H9 (cell line): ENCODE measurements at regions not wholly inside any gene's neighbourhood (a gene's known extent, or its start where the extent isn't known, plus 50 kb on each side); places are given as distances from the start of the nearest gene placed in this dataset.

ENCODE experiments used
- DNase-seq: peaks from one replicate; pipeline ENCODE4 v3.0.0-alpha.2; 2017
- H2AFZ ChIP-seq: one replicate; pipeline ENCODE4 v1.6.1; 2013; ENCODE audit warnings: mild to moderate bottlenecking, low read length, control low read depth, moderate library complexity
- H2AK5ac ChIP-seq: 2 replicates; pipeline ENCODE4 v1.6.1; 2013; ENCODE audit warnings: low read length, control low read depth, mixed read lengths; ENCODE audit not compliant: insufficient read length
- H2BK120ac ChIP-seq: one replicate; pipeline ENCODE4 v1.6.1; 2013; ENCODE audit warnings: low read depth, mild to moderate bottlenecking, low read length, control low read depth, inconsistent platforms; ENCODE audit not compliant: poor library complexity, severe bottlenecking
- H2BK12ac ChIP-seq: 2 replicates; pipeline ENCODE4 v1.6.1; 2013; ENCODE audit warnings: low read length, control low read depth, mixed read lengths, low read depth; ENCODE audit not compliant: insufficient read length
- H2BK15ac ChIP-seq: 2 replicates; pipeline ENCODE4 v1.6.1; 2013; ENCODE audit warnings: low read depth, low read length, control low read depth
- H2BK20ac ChIP-seq: one replicate; pipeline ENCODE4 v1.6.1; 2013; ENCODE audit warnings: low read depth, mild to moderate bottlenecking, low read length, control low read depth, inconsistent platforms; ENCODE audit not compliant: poor library complexity, severe bottlenecking
- H2BK5ac ChIP-seq: 2 replicates; pipeline ENCODE4 v1.6.1; 2013; ENCODE audit warnings: low read length, control low read depth, mixed read lengths; ENCODE audit not compliant: insufficient read length
- H3K14ac ChIP-seq: 2 replicates; pipeline ENCODE4 v1.6.1; 2013; ENCODE audit warnings: low read length, control low read depth; ENCODE audit not compliant: insufficient read depth
- H3K18ac ChIP-seq: 2 replicates; pipeline ENCODE4 v1.6.1; 2013; ENCODE audit warnings: low read depth, mild to moderate bottlenecking, mixed read lengths, low read length, control low read depth; ENCODE audit not compliant: insufficient read length
- H3K23ac ChIP-seq: 2 replicates; pipeline ENCODE4 v1.6.1; 2013; ENCODE audit warnings: low read length, control low read depth, mixed read lengths, low read depth; ENCODE audit not compliant: insufficient read length
- H3K23me2 ChIP-seq: 2 replicates; pipeline ENCODE4 v1.6.1; 2013; ENCODE audit warnings: low read depth, mild to moderate bottlenecking, mixed read lengths, low read length, control low read depth; ENCODE audit not compliant: insufficient read length, poor library complexity, severe bottlenecking
- H3K27ac ChIP-seq: 2 replicates; pipeline ENCODE4 v1.5.1; 2013; ENCODE audit warnings: low read length, control low read depth, mixed read lengths, low read depth; ENCODE audit not compliant: insufficient read length
- H3K27me3 ChIP-seq: 2 replicates; pipeline ENCODE4 v1.6.1; 2013; ENCODE audit warnings: low read length, control low read depth, inconsistent platforms; ENCODE audit not compliant: insufficient read depth
- H3K4ac ChIP-seq: 2 replicates; pipeline ENCODE4 v1.6.1; 2013; ENCODE audit warnings: low read depth, mild to moderate bottlenecking, control low read depth, inconsistent platforms, low read length, moderate library complexity
- H3K4me1 ChIP-seq: 2 replicates; pipeline ENCODE4 v1.6.1; 2013; ENCODE audit warnings: low read length, control low read depth, inconsistent platforms; ENCODE audit not compliant: insufficient read depth
- H3K4me2 ChIP-seq: 2 replicates; pipeline ENCODE4 v1.6.1; 2013; ENCODE audit warnings: low read length, control low read depth, mixed read lengths; ENCODE audit not compliant: insufficient read length, insufficient read depth
- H3K56ac ChIP-seq: 2 replicates; pipeline ENCODE4 v1.6.1; 2013; ENCODE audit warnings: low read depth, mild to moderate bottlenecking, mixed read lengths, low read length, control low read depth; ENCODE audit not compliant: insufficient read length
- H3K79me1 ChIP-seq: 2 replicates; pipeline ENCODE4 v1.6.1; 2013; ENCODE audit warnings: low read depth, mild to moderate bottlenecking, moderate library complexity, low read length, control low read depth, inconsistent platforms; ENCODE audit not compliant: insufficient read depth, poor library complexity, severe bottlenecking
- H3K79me2 ChIP-seq: 2 replicates; pipeline ENCODE4 v1.6.1; 2013; ENCODE audit warnings: low read length, control low read depth, inconsistent platforms; ENCODE audit not compliant: insufficient read depth
- H3K9ac ChIP-seq: 2 replicates; pipeline ENCODE4 v1.6.1; 2013; ENCODE audit warnings: low read length, control low read depth, mixed read lengths; ENCODE audit not compliant: insufficient read length; ENCODE audit errors: extremely low read depth
- H3K9me3 ChIP-seq: one replicate; pipeline ENCODE4 v1.6.1; 2013; ENCODE audit warnings: low read depth, low read length, inconsistent platforms; ENCODE audit not compliant: control insufficient read depth
- H3T11ph ChIP-seq: one replicate; pipeline ENCODE4 v1.6.1; 2013; ENCODE audit warnings: mild to moderate bottlenecking, low read length, control low read depth, inconsistent platforms
- H4K20me1 ChIP-seq: one replicate; pipeline ENCODE4 v1.6.1; 2013; ENCODE audit not compliant: control insufficient read depth, insufficient read length, insufficient read depth
- H4K5ac ChIP-seq: 2 replicates; pipeline ENCODE4 v1.6.1; 2013; ENCODE audit warnings: low read depth, mild to moderate bottlenecking, mixed read lengths, low read length, control low read depth; ENCODE audit not compliant: insufficient read length
- H4K8ac ChIP-seq: replicated peaks from 2 replicates; pipeline ENCODE4 v1.6.1; 2013; ENCODE audit warnings: low read length, control low read depth, mixed read lengths, low read depth; ENCODE audit not compliant: insufficient read length
- H4K91ac ChIP-seq: 2 replicates; pipeline ENCODE4 v1.6.1; 2013; ENCODE audit warnings: low read depth, mild to moderate bottlenecking, moderate library complexity, mixed read lengths, low read length, control low read depth; ENCODE audit not compliant: insufficient read length
- H3K27ac Mint-ChIP-seq, 3 experiments: 2 replicates in 2 of 3; 3 replicates in 1 of 3; pipeline ENCODE4 v1.8.0; 2020 to 2021; ENCODE audit warnings: mixed read lengths in 3 of 3, mild to moderate bottlenecking in 1 of 3, moderate library complexity in 1 of 3
- H3K27me3 Mint-ChIP-seq: 2 replicates; pipeline ENCODE4 v1.8.0; 2021; ENCODE audit warnings: low read depth, mild to moderate bottlenecking, moderate library complexity, mixed read lengths
- H3K36me3 Mint-ChIP-seq, 3 experiments: 2 replicates in 2 of 3; 3 replicates in 1 of 3; pipeline ENCODE4 v1.8.0; 2020 to 2021; ENCODE audit warnings: low read depth in 3 of 3, mixed read lengths in 3 of 3; ENCODE audit not compliant: insufficient read depth in 1 of 3
- H3K4me1 Mint-ChIP-seq, 2 experiments: 2 replicates each; pipeline ENCODE4 v1.8.0; 2020; ENCODE audit warnings: mixed read lengths in 2 of 2
- H3K4me3 Mint-ChIP-seq, 2 experiments: 2 replicates in 1 of 2; 3 replicates in 1 of 2; pipeline ENCODE4 v1.8.0; 2020 to 2021; ENCODE audit warnings: mild to moderate bottlenecking in 2 of 2, mixed read lengths in 2 of 2, moderate library complexity in 1 of 2
- H3K9me3 Mint-ChIP-seq, 2 experiments: 2 replicates in 1 of 2; 3 replicates in 1 of 2; pipeline ENCODE4 v1.8.0; 2020; ENCODE audit warnings: mild to moderate bottlenecking in 2 of 2, mixed read lengths in 2 of 2, moderate library complexity in 1 of 2
- WGBS: extraction: QIAGEN DNeasy Blood & Tissue Kit; methylation state at CpG from one replicate; pipeline ENCODE4 v1.1.7; 2013; ENCODE audit warnings: missing lambda C conversion rate, low lambda C conversion rate, mixed read lengths; ENCODE audit not compliant: insufficient read length; ENCODE audit errors: extremely low coverage; 5-methylcytosine and 5-hydroxymethylcytosine counted together
- TF ChIP-seq, protein P1 (sequence below): fragments of 200-600 bp; sonication (generic); conservative IDR thresholded peaks from 3 replicates; pipeline ENCODE4 v1.8.0; 2021; ENCODE audit warnings: antibody characterized with exemption, mild to moderate bottlenecking

DNA sequence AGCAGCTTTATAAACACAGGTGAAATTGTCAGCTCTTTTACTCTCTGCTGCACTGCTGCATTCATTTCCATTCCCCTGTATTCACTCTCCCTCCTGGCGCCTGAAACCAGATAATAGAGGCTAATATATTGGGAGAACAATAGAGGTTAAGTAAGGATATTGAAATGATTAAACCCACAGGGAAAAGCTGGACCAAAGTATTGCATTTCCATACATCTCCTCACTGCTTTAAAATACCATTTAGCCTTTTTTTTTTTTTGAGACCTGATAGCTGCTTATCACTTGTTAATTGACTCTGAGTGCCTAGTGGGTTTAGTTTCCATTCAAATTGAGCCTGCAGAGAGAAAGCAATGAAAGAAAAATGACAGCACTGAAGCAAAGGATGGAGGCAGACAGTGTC, 540.5 kb upstream of the IMPG1 start:
- H3K4me1 Mint-ChIP-seq, result peaks cover 22 to 25% of the 10 kb centered on the region in 2 experiments
- H3K27ac Mint-ChIP-seq, result peak overlapping the region in 2 of 3 experiments; percentile 38 to 85; a peak in 2 of 7 replicates

More for the DNA sequence above, 540.5 kb upstream of the IMPG1 start:
- Histone ChIP-seq H2BK12ac (no peak overlapping the region), H2BK120ac (no peak overlapping the region), H2BK5ac (no peak overlapping the region), H4K20me1 (no peaks in the 10 kb centered on the region), H3K23me2 (no peaks in the 10 kb centered on the region), H3K4me2 (no peak overlapping the region), H3K4ac (no peak overlapping the region), H3K27me3 (no peaks in the 10 kb centered on the region), H2BK15ac (no peak overlapping the region), H3K14ac (no peak overlapping the region), H2BK20ac (no peak overlapping the region), H2AK5ac (no peak overlapping the region), H3K23ac (no peak overlapping the region), H3K27ac (no peak overlapping the region), H3K79me1 (no peaks in the 10 kb centered on the region), H4K8ac (no peak overlapping the region), H3K18ac (no peak overlapping the region), H3T11ph (no peak overlapping the region), H3K9me3 (no peaks in the 10 kb centered on the region), H3K9ac (no peak overlapping the region), H3K79me2 (no peaks in the 10 kb centered on the region), H3K4me1 (no peaks in the 10 kb centered on the region; the same call in 1 of the 2 replicates), H4K5ac (no peak overlapping the region), H4K91ac (no peak overlapping the region), H2AFZ (no peak overlapping the region), H3K56ac (no peak overlapping the region)
- TF ChIP-seq, protein P1, sequence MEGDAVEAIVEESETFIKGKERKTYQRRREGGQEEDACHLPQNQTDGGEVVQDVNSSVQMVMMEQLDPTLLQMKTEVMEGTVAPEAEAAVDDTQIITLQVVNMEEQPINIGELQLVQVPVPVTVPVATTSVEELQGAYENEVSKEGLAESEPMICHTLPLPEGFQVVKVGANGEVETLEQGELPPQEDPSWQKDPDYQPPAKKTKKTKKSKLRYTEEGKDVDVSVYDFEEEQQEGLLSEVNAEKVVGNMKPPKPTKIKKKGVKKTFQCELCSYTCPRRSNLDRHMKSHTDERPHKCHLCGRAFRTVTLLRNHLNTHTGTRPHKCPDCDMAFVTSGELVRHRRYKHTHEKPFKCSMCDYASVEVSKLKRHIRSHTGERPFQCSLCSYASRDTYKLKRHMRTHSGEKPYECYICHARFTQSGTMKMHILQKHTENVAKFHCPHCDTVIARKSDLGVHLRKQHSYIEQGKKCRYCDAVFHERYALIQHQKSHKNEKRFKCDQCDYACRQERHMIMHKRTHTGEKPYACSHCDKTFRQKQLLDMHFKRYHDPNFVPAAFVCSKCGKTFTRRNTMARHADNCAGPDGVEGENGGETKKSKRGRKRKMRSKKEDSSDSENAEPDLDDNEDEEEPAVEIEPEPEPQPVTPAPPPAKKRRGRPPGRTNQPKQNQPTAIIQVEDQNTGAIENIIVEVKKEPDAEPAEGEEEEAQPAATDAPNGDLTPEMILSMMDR, result no peak
- no peaks in the 10 kb centered on the region for H3K9me3 Mint-ChIP-seq
- no peaks in the 10 kb centered on the region for H3K27me3 Mint-ChIP-seq
- DNase-seq, result no peak
- no CpG with 5 or more reads among the region's 1 CpG for WGBS
- H3K36me3 Mint-ChIP-seq, result peaks cover 0 to 1% (median 0%) of the 10 kb centered on the region in 3 experiments; a peak in 3 of 7 replicates
- no peak overlapping the region; a peak in 2 of 5 replicates for H3K4me3 Mint-ChIP-seq
